NB4 (cell line): ENCODE measurements at regions not wholly inside any gene's neighbourhood (a gene's known extent, or its start where the extent isn't known, plus 50 kb on each side); places are given as distances from the start of the nearest gene placed in this dataset.

ENCODE experiments used
- CTCF ChIP-seq: IDR thresholded peaks from one replicate; pipeline ENCODE4 v1.5.1; 2012; ENCODE audit warnings: low read depth, low read length
- POLR2A ChIP-seq: IDR thresholded peaks from 2 replicates; pipeline ENCODE4 v1.6.1; 2011; ENCODE audit warnings: mild to moderate bottlenecking; ENCODE audit not compliant: insufficient read length; ENCODE audit errors: extremely low read depth
- TF ChIP-seq, protein P1 (sequence below): IDR thresholded peaks from 2 replicates; pipeline ENCODE4 v1.6.1; 2011; ENCODE audit warnings: low read depth, low read length

DNA sequence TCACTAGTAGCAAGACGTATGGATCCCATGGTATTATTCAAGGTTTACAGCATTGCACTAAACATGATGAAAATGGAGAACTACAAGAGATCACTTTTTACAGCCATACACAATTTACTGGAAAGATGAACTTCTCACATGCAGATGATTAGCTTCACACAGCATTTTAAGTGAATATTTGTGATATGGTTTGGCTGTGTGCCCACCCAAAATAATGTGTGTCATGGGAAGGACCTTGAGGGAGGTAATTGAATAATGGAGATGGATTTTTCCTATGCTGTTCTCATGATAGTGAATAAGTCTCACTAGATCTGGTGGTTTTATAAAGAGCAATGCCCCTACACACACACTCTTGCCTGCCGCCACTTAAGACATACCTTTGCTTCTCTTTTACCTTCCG is 662.0 kb upstream of the CCDC54 start:
- TF ChIP-seq CTCF (no peak), POLR2A (no peak)
- TF ChIP-seq, protein P1, sequence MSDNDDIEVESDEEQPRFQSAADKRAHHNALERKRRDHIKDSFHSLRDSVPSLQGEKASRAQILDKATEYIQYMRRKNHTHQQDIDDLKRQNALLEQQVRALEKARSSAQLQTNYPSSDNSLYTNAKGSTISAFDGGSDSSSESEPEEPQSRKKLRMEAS = no peak
